ENCODE measurements at regions not wholly inside any gene's neighbourhood (a gene's known extent, or its start where the extent isn't known, plus 50 kb on each side); places are given as distances from the start of the nearest gene placed in this dataset.
"Not testable (repeated sequence)": the region's sequence is repeated elsewhere in the genome, so short reads cannot be mapped to it uniquely, and the experiment has no call there.

- BruUV-seq (replicated peaks): no TSS peak
- CTCF ChIA-PET: no interaction called here
- H3K9me3 ChIP-seq (ENCODE audit: low read length): peaks cover 85% of the 10 kb centered on the region
- DNase-seq (no peak), ATAC-seq (no peak)
- no peaks in the 10 kb centered on the region for H3K4me1 ChIP-seq (ENCODE audit: insufficient read depth, low read length)
- H3K4me3 ChIP-seq (ENCODE audit: low read length): no peak overlapping the region; the same call in 1 of the 2 replicates
- H3K9me2 ChIP-seq (replicated peaks; ENCODE audit: low read length): no peaks in the 10 kb centered on the region
- no peak overlapping the region for H3K9ac ChIP-seq (ENCODE audit: low read length)
- H4K20me1 ChIP-seq (ENCODE audit: low read length): no peaks in the 10 kb centered on the region
- no peak overlapping the region for H3K27ac ChIP-seq (ENCODE audit: low read length)
- TF ChIP-seq EZH2phosphoT487 (IDR thresholded peaks at IDR 0.05; ENCODE audit: borderline replicate concordance, low read length): no peak
- TF ChIP-seq CTCF (conservative IDR thresholded peaks at IDR 0.05; ENCODE audit: low read depth, low read length): no peak
- no peak for TF ChIP-seq EZH2 (IDR thresholded peaks at IDR 0.05; ENCODE audit: low read length, unreplicated experiment)
- H3F3A ChIP-seq (ENCODE audit: low read length, unreplicated experiment): no peaks in the 10 kb centered on the region
- H3K4me2 ChIP-seq (ENCODE audit: low read length): no peak overlapping the region
- intact Hi-C loops (cut with micrococcal nuclease): no loop called here
- no peaks in the 10 kb centered on the region for H3K79me2 ChIP-seq (ENCODE audit: low read length)
- no peak overlapping the region for H2AFZ ChIP-seq (ENCODE audit: low read length)
- POLR2A ChIA-PET (ENCODE audit: unreplicated experiment): no interaction called here
- no peaks in the 10 kb centered on the region for H3K36me3 ChIP-seq (ENCODE audit: low read depth, low read length)
- no peaks in the 10 kb centered on the region for H3K27me3 ChIP-seq (ENCODE audit: low read length)
These were observed 1128.8 kb downstream of the RPIA start for GRCh38 chr2:89820248-89820647.

GRCh38 chr2:89821455-89821945 lies 1130.0 kb downstream of the RPIA start:
- no TSS peak for BruUV-seq (replicated peaks)

GRCh38 chr2:89822342-89822741 lies 1130.9 kb downstream of the RPIA start:
- H3K4me3 ChIP-seq (ENCODE audit: low read length); H4K20me1 ChIP-seq (ENCODE audit: low read length); H3K27me3 ChIP-seq (ENCODE audit: low read length); intact Hi-C loops (cut with micrococcal nuclease); H3F3A ChIP-seq (ENCODE audit: low read length, unreplicated experiment); H3K36me3 ChIP-seq (ENCODE audit: low read depth, low read length); CTCF ChIA-PET; H3K4me2 ChIP-seq (ENCODE audit: low read length); H3K9ac ChIP-seq (ENCODE audit: low read length); ATAC-seq; H3K9me2 ChIP-seq (replicated peaks; ENCODE audit: low read length); H2AFZ ChIP-seq (ENCODE audit: low read length); H3K4me1 ChIP-seq (ENCODE audit: insufficient read depth, low read length); H3K27ac ChIP-seq (ENCODE audit: low read length); BruUV-seq (replicated peaks); H3K79me2 ChIP-seq (ENCODE audit: low read length); DNase-seq; POLR2A ChIA-PET (ENCODE audit: unreplicated experiment): not testable (repeated sequence)
- H3K9me3 ChIP-seq (ENCODE audit: low read length): peaks cover 68% of the 10 kb centered on the region

More at GRCh38 chr2:89821455-89821945, 1130.0 kb downstream of the RPIA start:
- Histone ChIP-seq H3K36me3 (ENCODE audit: low read depth, low read length) (no peaks in the 10 kb centered on the region), H3F3A (ENCODE audit: low read length, unreplicated experiment) (no peaks in the 10 kb centered on the region), H3K4me3 (ENCODE audit: low read length) (no peak overlapping the region), H3K9me3 (ENCODE audit: low read length) (peaks cover 76% of the 10 kb centered on the region), H3K27ac (ENCODE audit: low read length) (no peak overlapping the region), H4K20me1 (ENCODE audit: low read length) (no peaks in the 10 kb centered on the region), H2AFZ (ENCODE audit: low read length) (no peak overlapping the region), H3K9me2 (replicated peaks; ENCODE audit: low read length) (no peaks in the 10 kb centered on the region), H3K27me3 (ENCODE audit: low read length) (no peaks in the 10 kb centered on the region), H3K4me2 (ENCODE audit: low read length) (no peak overlapping the region), H3K79me2 (ENCODE audit: low read length) (no peaks in the 10 kb centered on the region), H3K4me1 (ENCODE audit: insufficient read depth, low read length) (no peaks in the 10 kb centered on the region), H3K9ac (ENCODE audit: low read length) (no peak overlapping the region)
- POLR2A ChIA-PET (ENCODE audit: unreplicated experiment): no interaction called here
- CTCF ChIA-PET: no interaction called here
- no peak for ATAC-seq
- intact Hi-C loops (cut with micrococcal nuclease): no loop called here
- TF ChIP-seq CTCF (conservative IDR thresholded peaks at IDR 0.05; ENCODE audit: low read depth, low read length) (no peak), EZH2phosphoT487 (IDR thresholded peaks at IDR 0.05; ENCODE audit: borderline replicate concordance, low read length) (no peak), EZH2 (IDR thresholded peaks at IDR 0.05; ENCODE audit: low read length, unreplicated experiment) (no peak)
- no peak for DNase-seq

Data from PC-3 (cell line).